Activated naive CD4-positive, alpha-beta T cell treated with anti-CD3 and anti-CD28 coated beads for 36 hours (primary cell): ENCODE measurements at regions not wholly inside any gene's neighbourhood (a gene's known extent, or its start where the extent isn't known, plus 50 kb on each side); places are given as distances from the start of the nearest gene placed in this dataset.

Experiments used
- CTCF ChIA-PET: fragments of 350-600 bp; sonication (Branson Sonifier 250); formaldehyde crosslinking; loops from one replicate; lab custom pipeline; 2021; ENCODE audit warnings: antibody characterized with exemption; lab: Charles Lee
- DNase-seq: peaks from one replicate; pipeline ENCODE4 v3.0.0-alpha.2; 2020
- H3K27ac Mint-ChIP-seq: one replicate; pipeline ENCODE4 v1.8.0; 2021; ENCODE audit warnings: mild to moderate bottlenecking, mixed read lengths
- H3K27me3 Mint-ChIP-seq: one replicate; pipeline ENCODE4 v1.8.0; 2021; ENCODE audit warnings: low read depth, mixed read lengths
- H3K36me3 Mint-ChIP-seq: one replicate; pipeline ENCODE4 v1.8.0; 2021; ENCODE audit warnings: low read depth, mixed read lengths
- H3K4me1 Mint-ChIP-seq: one replicate; pipeline ENCODE4 v1.8.0; 2021; ENCODE audit warnings: low read depth, mixed read lengths
- H3K4me3 Mint-ChIP-seq: one replicate; pipeline ENCODE4 v1.8.0; 2021; ENCODE audit warnings: mild to moderate bottlenecking, moderate library complexity, mixed read lengths
- H3K9me3 Mint-ChIP-seq: one replicate; pipeline ENCODE4 v1.8.0; 2021; ENCODE audit warnings: mixed read lengths
- intact Hi-C: fragments of 100-400 bp; cut with micrococcal nuclease; formaldehyde crosslinking; loops from one replicate; pipeline ENCODE4 v1.15.1; 2023

GRCh38 chr2:51225377-51225776 is 193.4 kb upstream of the NRXN1 start:
- Mint-ChIP-seq H3K36me3 (no peaks in the 10 kb centered on the region), H3K27me3 (no peaks in the 10 kb centered on the region), H3K4me3 (no peak overlapping the region), H3K4me1 (no peaks in the 10 kb centered on the region), H3K27ac (no peak overlapping the region), H3K9me3 (peaks cover 16% of the 10 kb centered on the region)
- DNase-seq, result no peak
- intact Hi-C loops, result no loop called here
- CTCF ChIA-PET, result no interaction called here

GRCh38 chr2:51224790-51225189 is 192.9 kb upstream of the NRXN1 start:
- no peak for DNase-seq
- Mint-ChIP-seq H3K36me3 (no peaks in the 10 kb centered on the region), H3K4me1 (no peaks in the 10 kb centered on the region), H3K4me3 (no peak overlapping the region), H3K27ac (no peak overlapping the region), H3K9me3 (peaks cover 16% of the 10 kb centered on the region), H3K27me3 (no peaks in the 10 kb centered on the region)
- intact Hi-C loops, result no loop called here
- CTCF ChIA-PET, result no interaction called here

- H3K9me3 Mint-ChIP-seq, result peaks cover 12% of the 10 kb centered on the region
- no peak for DNase-seq
- H3K4me1 Mint-ChIP-seq, result no peaks in the 10 kb centered on the region
- intact Hi-C loops, result no loop called here
- H3K27me3 Mint-ChIP-seq, result no peaks in the 10 kb centered on the region
- no peaks in the 10 kb centered on the region for H3K36me3 Mint-ChIP-seq
- H3K27ac Mint-ChIP-seq, result no peak overlapping the region
- CTCF ChIA-PET, result no interaction called here
- no peak overlapping the region for H3K4me3 Mint-ChIP-seq
Observed at GRCh38 chr2:51222106-51222505, 190.2 kb upstream of the NRXN1 start.

- Mint-ChIP-seq H3K9me3 (peaks cover 13% of the 10 kb centered on the region), H3K4me3 (no peak overlapping the region), H3K36me3 (no peaks in the 10 kb centered on the region), H3K4me1 (no peaks in the 10 kb centered on the region), H3K27ac (no peak overlapping the region), H3K27me3 (no peaks in the 10 kb centered on the region)
- intact Hi-C loops, result no loop called here
- no peak for DNase-seq
- CTCF ChIA-PET, result no interaction called here
Observed at GRCh38 chr2:51220606-51221005, 188.7 kb upstream of the NRXN1 start.

- H3K4me1 Mint-ChIP-seq, result no peaks in the 10 kb centered on the region
- H3K9me3 Mint-ChIP-seq, result peaks cover 9% of the 10 kb centered on the region
- intact Hi-C loops, result no loop called here
- CTCF ChIA-PET, result no interaction called here
- no peaks in the 10 kb centered on the region for H3K36me3 Mint-ChIP-seq
- H3K27ac Mint-ChIP-seq, result no peak overlapping the region
- no peak for DNase-seq
- H3K4me3 Mint-ChIP-seq, result no peak overlapping the region
- no peaks in the 10 kb centered on the region for H3K27me3 Mint-ChIP-seq
Observed at GRCh38 chr2:51220080-51220479, 188.1 kb upstream of the NRXN1 start.

- H3K36me3 Mint-ChIP-seq, result no peaks in the 10 kb centered on the region
- H3K9me3 Mint-ChIP-seq, result peaks cover 9% of the 10 kb centered on the region
- no peak overlapping the region for H3K4me3 Mint-ChIP-seq
- CTCF ChIA-PET, result no interaction called here
- intact Hi-C loops, result no loop called here
- H3K4me1 Mint-ChIP-seq, result no peaks in the 10 kb centered on the region
- no peak for DNase-seq
- no peaks in the 10 kb centered on the region for H3K27me3 Mint-ChIP-seq
- no peak overlapping the region for H3K27ac Mint-ChIP-seq
Observed at GRCh38 chr2:51219468-51219867, 187.5 kb upstream of the NRXN1 start.

GRCh38 chr2:51218047-51218446 is 186.1 kb upstream of the NRXN1 start:
- no peak for DNase-seq
- Mint-ChIP-seq H3K9me3 (peaks cover 7% of the 10 kb centered on the region), H3K4me1 (no peaks in the 10 kb centered on the region), H3K4me3 (no peak overlapping the region), H3K36me3 (no peaks in the 10 kb centered on the region), H3K27me3 (no peaks in the 10 kb centered on the region), H3K27ac (no peak overlapping the region)
- CTCF ChIA-PET, result no interaction called here
- intact Hi-C loops, result no loop called here

GRCh38 chr2:51213826-51214225 is 181.9 kb upstream of the NRXN1 start:
- intact Hi-C loops, result no loop called here
- H3K36me3 Mint-ChIP-seq, result no peaks in the 10 kb centered on the region
- no peak for DNase-seq

GRCh38 chr2:51212374-51212773 is 180.4 kb upstream of the NRXN1 start:
- no peak overlapping the region for H3K4me3 Mint-ChIP-seq
- no peaks in the 10 kb centered on the region for H3K4me1 Mint-ChIP-seq
- CTCF ChIA-PET, result no interaction called here
- no peaks in the 10 kb centered on the region for H3K36me3 Mint-ChIP-seq
- intact Hi-C loops, result no loop called here
- peaks cover 8% of the 10 kb centered on the region for H3K9me3 Mint-ChIP-seq
- no peak overlapping the region for H3K27ac Mint-ChIP-seq
- no peaks in the 10 kb centered on the region for H3K27me3 Mint-ChIP-seq
- DNase-seq, result no peak

More at GRCh38 chr2:51213826-51214225, 181.9 kb upstream of the NRXN1 start:
- Mint-ChIP-seq H3K4me1 (no peaks in the 10 kb centered on the region), H3K9me3 (peaks cover 7% of the 10 kb centered on the region), H3K4me3 (no peak overlapping the region), H3K27me3 (no peaks in the 10 kb centered on the region), H3K27ac (no peak overlapping the region)
- CTCF ChIA-PET, result no interaction called here

- Mint-ChIP-seq H3K27ac (no peak overlapping the region), H3K4me1 (no peaks in the 10 kb centered on the region), H3K9me3 (peaks cover 7% of the 10 kb centered on the region), H3K27me3 (no peaks in the 10 kb centered on the region), H3K36me3 (no peaks in the 10 kb centered on the region), H3K4me3 (no peak overlapping the region)
- intact Hi-C loops, result no loop called here
- DNase-seq, result no peak
- CTCF ChIA-PET, result no interaction called here
Observed at GRCh38 chr2:51208521-51208920, 176.6 kb upstream of the NRXN1 start.

GRCh38 chr2:51201295-51201694 is 169.4 kb upstream of the NRXN1 start:
- Mint-ChIP-seq H3K4me3 (no peak overlapping the region), H3K9me3 (peaks cover 10% of the 10 kb centered on the region), H3K4me1 (no peaks in the 10 kb centered on the region), H3K27me3 (no peaks in the 10 kb centered on the region), H3K36me3 (no peaks in the 10 kb centered on the region), H3K27ac (no peak overlapping the region)
- intact Hi-C loops, result no loop called here
- CTCF ChIA-PET, result no interaction called here
- DNase-seq, result no peak

GRCh38 chr2:51194656-51195055 is 162.7 kb upstream of the NRXN1 start:
- H3K27me3 Mint-ChIP-seq, result no peaks in the 10 kb centered on the region
- intact Hi-C loops, result no loop called here
- H3K9me3 Mint-ChIP-seq, result peaks cover 25% of the 10 kb centered on the region
- H3K4me1 Mint-ChIP-seq, result no peaks in the 10 kb centered on the region
- H3K27ac Mint-ChIP-seq, result no peak overlapping the region
- no peak overlapping the region for H3K4me3 Mint-ChIP-seq
- no peaks in the 10 kb centered on the region for H3K36me3 Mint-ChIP-seq
- no peak for DNase-seq
- CTCF ChIA-PET, result no interaction called here

GRCh38 chr2:51170273-51170672 is 138.3 kb upstream of the NRXN1 start:
- Mint-ChIP-seq H3K27ac (no peak overlapping the region), H3K27me3 (no peaks in the 10 kb centered on the region), H3K4me3 (no peak overlapping the region), H3K4me1 (no peaks in the 10 kb centered on the region), H3K9me3 (peaks cover 1% of the 10 kb centered on the region), H3K36me3 (no peaks in the 10 kb centered on the region)
- CTCF ChIA-PET, result interaction anchor here (0.6 kb wide), 1 partner anchor 1713 kb away, joined by 3 read pairs; no protein-coding TSS in a partner anchor
- intact Hi-C loops, result no loop called here
- no peak for DNase-seq
